Neural cell (in vitro differentiated cells): ENCODE measurements at regions not wholly inside any gene's neighbourhood (a gene's known extent, or its start where the extent isn't known, plus 50 kb on each side); places are given as distances from the start of the nearest gene placed in this dataset.

Experiments
- H2AFZ ChIP-seq: fragments of 200-600, 300-800 bp; sonication (generic), shearing (Covaris generic); 2 replicates; pipeline ENCODE4 v1.6.0; 2014; ENCODE audit warnings: low read depth, mild to moderate bottlenecking, antibody characterized with exemption, low read length, moderate library complexity
- H3F3A ChIP-seq: fragments of 200-600 bp; shearing (Covaris generic); 2 replicates; pipeline ENCODE4 v1.6.1; 2016; ENCODE audit warnings: mild to moderate bottlenecking, moderate library complexity, mixed read lengths, antibody characterized with exemption, low read length; ENCODE audit not compliant: insufficient read depth, poor library complexity, severe bottlenecking
- H3K27ac ChIP-seq: fragments of 200-600, 300-800 bp; sonication (generic), shearing (Covaris generic); 2 replicates; pipeline ENCODE4 v1.5.1; 2014; ENCODE audit warnings: mild to moderate bottlenecking, low read length, moderate library complexity
- H3K27me3 ChIP-seq: fragments of 300-800, 200-600 bp; sonication (generic), shearing (Covaris generic); 2 replicates; pipeline ENCODE4 v1.6.0; 2014; ENCODE audit warnings: mild to moderate bottlenecking, low read depth, low read length, moderate library complexity; ENCODE audit not compliant: insufficient read depth
- H3K36me3 ChIP-seq: fragments of 300-800, 200-600 bp; sonication (generic), shearing (Covaris generic); 2 replicates; pipeline ENCODE4 v1.5.1; 2014; ENCODE audit warnings: mild to moderate bottlenecking, antibody characterized with exemption, low read length, moderate library complexity; ENCODE audit not compliant: insufficient read depth
- H3K4me2 ChIP-seq: fragments of 300-800, 200-600 bp; sonication (generic), shearing (Covaris generic); 2 replicates; pipeline ENCODE4 v1.6.0; 2014; ENCODE audit warnings: mild to moderate bottlenecking, low read length
- H3K4me3 ChIP-seq: fragments of 300-800, 200-600 bp; sonication (generic), shearing (Covaris generic); 2 replicates; pipeline ENCODE4 v1.5.1; 2014; ENCODE audit warnings: mild to moderate bottlenecking, low read length, moderate library complexity
- H3K79me2 ChIP-seq: fragments of 200-600 bp; shearing (Covaris generic); replicated peaks from 2 replicates; pipeline ENCODE4 v1.6.0; 2014; ENCODE audit warnings: mild to moderate bottlenecking, low read length, moderate library complexity; ENCODE audit not compliant: insufficient read depth
- H3K9ac ChIP-seq: fragments of 300-800, 200-600 bp; sonication (generic), shearing (Covaris generic); 2 replicates; pipeline ENCODE4 v1.6.1; 2016; ENCODE audit warnings: mild to moderate bottlenecking, low read length, mixed read lengths
- H3K9me2 ChIP-seq: fragments of 200-600 bp; shearing (Covaris generic); 2 replicates; pipeline ENCODE4 v1.6.1; 2016; ENCODE audit warnings: mild to moderate bottlenecking, low read length, mixed read lengths; ENCODE audit not compliant: insufficient read depth
- H3K9me3 ChIP-seq: fragments of 200-600, 300-800 bp; sonication (generic), shearing (Covaris generic); 2 replicates; pipeline ENCODE4 v1.6.1; 2016; ENCODE audit warnings: mild to moderate bottlenecking, mixed run types, low read length, moderate library complexity, mixed read lengths
- H4K20me1 ChIP-seq: fragments of 200-600 bp; shearing (Covaris generic); 2 replicates; pipeline ENCODE4 v1.6.1; 2016; ENCODE audit warnings: mild to moderate bottlenecking, mixed run types; ENCODE audit not compliant: insufficient read depth
- EP300 ChIP-seq: fragments of 450-650 bp; conservative IDR thresholded peaks from 2 replicates; pipeline ENCODE4 v1.6.1; 2014; ENCODE audit warnings: antibody characterized with exemption, mild to moderate bottlenecking, moderate library complexity; ENCODE audit not compliant: poor library complexity, severe bottlenecking
- EZH2 ChIP-seq: fragments of 200-600, 300-800 bp; shearing (Covaris generic), sonication (generic); IDR thresholded peaks from 2 replicates; pipeline ENCODE4 v1.6.1; 2014; ENCODE audit warnings: antibody characterized with exemption, low read length, borderline replicate concordance, mild to moderate bottlenecking; ENCODE audit not compliant: insufficient read depth, poor library complexity, severe bottlenecking
- MXI1 ChIP-seq: fragments of 450-650 bp; conservative IDR thresholded peaks from 2 replicates; pipeline ENCODE4 v1.6.1; 2014; ENCODE audit warnings: antibody characterized with exemption, mild to moderate bottlenecking; ENCODE audit not compliant: poor library complexity, severe bottlenecking
- POLR2AphosphoS5 ChIP-seq: IDR thresholded peaks from 2 replicates; pipeline ENCODE4 v1.6.1; 2012
- RAD21 ChIP-seq: fragments of 450-650 bp; conservative IDR thresholded peaks from 2 replicates; pipeline ENCODE4 v1.6.1; 2014; ENCODE audit warnings: antibody characterized with exemption, mild to moderate bottlenecking, moderate library complexity
- REST ChIP-seq: IDR thresholded peaks from 2 replicates; pipeline ENCODE4 v1.6.1; 2012; ENCODE audit warnings: borderline replicate concordance
- SMC3 ChIP-seq: fragments of 450-650 bp; conservative IDR thresholded peaks from 2 replicates; pipeline ENCODE4 v1.6.1; 2014; ENCODE audit warnings: antibody characterized with exemption, mild to moderate bottlenecking, moderate library complexity; ENCODE audit not compliant: poor library complexity
- TAF1 ChIP-seq: IDR thresholded peaks from 2 replicates; pipeline ENCODE4 v1.6.1; 2012; ENCODE audit warnings: low read depth
- TF ChIP-seq, protein P1 (sequence below): fragments of 450-650 bp; IDR thresholded peaks from 2 replicates; pipeline ENCODE4 v1.5.1; 2014; ENCODE audit warnings: antibody characterized with exemption, mild to moderate bottlenecking, moderate library complexity; ENCODE audit not compliant: poor library complexity, severe bottlenecking

- no peaks in the 10 kb centered on the region for H3K79me2 ChIP-seq
- no peaks in the 10 kb centered on the region for H3K9me3 ChIP-seq
- H3K27ac ChIP-seq: no peak overlapping the region
- TF ChIP-seq EZH2 (no peak), REST (no peak), POLR2AphosphoS5 (no peak), RAD21 (no peak), SMC3 (no peak), TAF1 (no peak), EP300 (no peak), MXI1 (no peak)
- TF ChIP-seq, protein P1, sequence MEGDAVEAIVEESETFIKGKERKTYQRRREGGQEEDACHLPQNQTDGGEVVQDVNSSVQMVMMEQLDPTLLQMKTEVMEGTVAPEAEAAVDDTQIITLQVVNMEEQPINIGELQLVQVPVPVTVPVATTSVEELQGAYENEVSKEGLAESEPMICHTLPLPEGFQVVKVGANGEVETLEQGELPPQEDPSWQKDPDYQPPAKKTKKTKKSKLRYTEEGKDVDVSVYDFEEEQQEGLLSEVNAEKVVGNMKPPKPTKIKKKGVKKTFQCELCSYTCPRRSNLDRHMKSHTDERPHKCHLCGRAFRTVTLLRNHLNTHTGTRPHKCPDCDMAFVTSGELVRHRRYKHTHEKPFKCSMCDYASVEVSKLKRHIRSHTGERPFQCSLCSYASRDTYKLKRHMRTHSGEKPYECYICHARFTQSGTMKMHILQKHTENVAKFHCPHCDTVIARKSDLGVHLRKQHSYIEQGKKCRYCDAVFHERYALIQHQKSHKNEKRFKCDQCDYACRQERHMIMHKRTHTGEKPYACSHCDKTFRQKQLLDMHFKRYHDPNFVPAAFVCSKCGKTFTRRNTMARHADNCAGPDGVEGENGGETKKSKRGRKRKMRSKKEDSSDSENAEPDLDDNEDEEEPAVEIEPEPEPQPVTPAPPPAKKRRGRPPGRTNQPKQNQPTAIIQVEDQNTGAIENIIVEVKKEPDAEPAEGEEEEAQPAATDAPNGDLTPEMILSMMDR: no peak
- no peaks in the 10 kb centered on the region for H3K36me3 ChIP-seq
- H3K27me3 ChIP-seq: no peaks in the 10 kb centered on the region
- no peaks in the 10 kb centered on the region for H3K9me2 ChIP-seq
- H3F3A ChIP-seq: no peaks in the 10 kb centered on the region
- H3K9ac ChIP-seq: no peak overlapping the region
- no peak overlapping the region for H2AFZ ChIP-seq
- H3K4me2 ChIP-seq: no peak overlapping the region
- no peak overlapping the region for H3K4me3 ChIP-seq
- H4K20me1 ChIP-seq: no peaks in the 10 kb centered on the region
Measured at GRCh38 chr2:144703852-144704708, 184.2 kb upstream of the ZEB2 start.

- Histone ChIP-seq H3K9ac (no peak overlapping the region), H3F3A (no peaks in the 10 kb centered on the region), H3K4me2 (no peak overlapping the region), H3K27ac (no peak overlapping the region), H3K9me3 (no peaks in the 10 kb centered on the region), H4K20me1 (no peaks in the 10 kb centered on the region), H3K79me2 (no peaks in the 10 kb centered on the region), H3K27me3 (no peaks in the 10 kb centered on the region), H2AFZ (no peak overlapping the region), H3K9me2 (no peaks in the 10 kb centered on the region), H3K4me3 (no peak overlapping the region), H3K36me3 (no peaks in the 10 kb centered on the region)
- TF ChIP-seq REST (no peak), RAD21 (no peak), MXI1 (no peak), POLR2AphosphoS5 (no peak), TAF1 (no peak), SMC3 (no peak), EP300 (no peak), EZH2 (no peak)
Measured at GRCh38 chr2:144702051-144702450, 182.1 kb upstream of the ZEB2 start.
